GM12878 (cell line): ENCODE measurements at regions not wholly inside any gene's neighbourhood (a gene's known extent, or its start where the extent isn't known, plus 50 kb on each side); places are given as distances from the start of the nearest gene placed in this dataset.
A peak's percentile ranks its signal among the peaks of the same experiment; 100 is the strongest.

Experiments
- ATAC-seq: fragments of 200-7000 bp; cut with Tn5 transposase; 3 replicates; pipeline ENCODE4 v1.9.1; 2020; ENCODE audit warnings: mild to moderate bottlenecking, moderate library complexity
- BruUV-seq: library from RNA; stranded (reverse); fragments of 400-500 nt; replicated peaks from 2 replicates; lab custom pipeline; 2021; lab: Mats Ljungman, UMichigan
- CTCF ChIA-PET: fragments of 300-600 bp; sonication (Branson Sonifier 250); formaldehyde crosslinking; extraction: SDS; loops from one replicate; lab custom pipeline; 2021; ENCODE audit warnings: inconsistent platforms; lab: Yijun Ruan, JAX
- POLR2A ChIA-PET: fragments of 350-600 bp; formaldehyde crosslinking; extraction: SDS; loops from one replicate; lab custom pipeline; 2021; ENCODE audit warnings: inconsistent platforms; lab: Charles Lee
- RAD21 ChIA-PET: fragments of 300-600 bp; sonication (Branson Sonifier 250); formaldehyde crosslinking; loops from one replicate; lab custom pipeline; 2023; ENCODE audit warnings: antibody characterized with exemption; ENCODE audit not compliant: unreplicated experiment; lab: Charles Lee
- SMC1A ChIA-PET: fragments of 300-600 bp; sonication (Branson Sonifier 250); formaldehyde crosslinking; loops from one replicate; lab custom pipeline; 2023; ENCODE audit not compliant: unreplicated experiment, uncharacterized antibody; lab: Charles Lee
- DNase-seq: peaks from one replicate; pipeline ENCODE4 v3.0.0-alpha.2; 2011; ENCODE audit warnings: low read depth, low spot score
- FAIRE-seq: peaks from 3 replicates; lab custom pipeline; 2011; peaks lifted over from hg19 to GRCh38; lab: Jason Lieb, UNC
- H2AFZ ChIP-seq: 2 replicates; pipeline ENCODE4 v1.6.0; 2011; ENCODE audit warnings: low read depth, low read length, control low read depth; ENCODE audit not compliant: control insufficient read depth
- H3K27ac ChIP-seq: 2 replicates; pipeline ENCODE4 v1.5.1; 2011; ENCODE audit warnings: control low read depth; ENCODE audit not compliant: control insufficient read depth, insufficient read depth
- H3K27me3 ChIP-seq, 2 experiments: replicated peaks in 1 of 2; 2 replicates each; pipeline versions ENCODE4 v1.6.0 to v1.6.1; 2011; ENCODE audit warnings: low read length in 1 of 2; ENCODE audit not compliant: control insufficient read depth in 2 of 2, insufficient read depth in 2 of 2
- H3K36me3 ChIP-seq, 2 experiments: 2 replicates each; pipeline ENCODE4 v1.5.1; 2011; ENCODE audit warnings: low read length in 1 of 2; ENCODE audit not compliant: control insufficient read depth in 2 of 2, insufficient read depth in 2 of 2
- H3K4me1 ChIP-seq: 2 replicates; pipeline ENCODE4 v1.6.1; 2011; ENCODE audit warnings: mild to moderate bottlenecking, low read length, moderate library complexity, mixed read lengths; ENCODE audit not compliant: control insufficient read depth, insufficient read depth
- H3K4me2 ChIP-seq: 2 replicates; pipeline ENCODE4 v1.6.0; 2011; ENCODE audit warnings: control low read depth; ENCODE audit not compliant: control insufficient read depth, insufficient read depth
- H3K4me3 ChIP-seq: fragments of 200-600 bp; sonication (generic); 2 replicates; pipeline ENCODE4 v1.5.1; 2016
- H3K79me2 ChIP-seq: 2 replicates; pipeline ENCODE4 v1.6.0; 2011; ENCODE audit warnings: low read length; ENCODE audit not compliant: control insufficient read depth, insufficient read depth
- H3K9ac ChIP-seq: 2 replicates; pipeline ENCODE4 v1.8.0; 2011; ENCODE audit warnings: low read length, control low read depth, mixed read lengths; ENCODE audit not compliant: control insufficient read depth, insufficient read depth
- H3K9me3 ChIP-seq: replicated peaks from 3 replicates; pipeline ENCODE4 v1.5.1; 2011; ENCODE audit warnings: mild to moderate bottlenecking, low read length; ENCODE audit not compliant: control insufficient read depth, insufficient read depth
- H4K20me1 ChIP-seq: 2 replicates; pipeline ENCODE4 v1.6.0; 2011; ENCODE audit not compliant: control insufficient read depth, insufficient read depth
- BACH1 ChIP-seq: fragments of 450-650 bp; IDR thresholded peaks from 2 replicates; pipeline ENCODE4 v1.6.1; 2017; ENCODE audit warnings: mild to moderate bottlenecking, borderline replicate concordance
- BCL11A ChIP-seq: IDR thresholded peaks from 2 replicates; pipeline ENCODE4 v1.6.1; 2011; ENCODE audit warnings: low read depth, low read length
- FOS ChIP-seq: IDR thresholded peaks from 3 replicates; pipeline ENCODE4 v1.6.1; 2011; ENCODE audit warnings: borderline replicate concordance; ENCODE audit not compliant: insufficient read length; ENCODE audit errors: extremely low read depth
- KAT2A ChIP-seq: conservative IDR thresholded peaks from 2 replicates; pipeline ENCODE4 v1.6.1; 2011; ENCODE audit warnings: low read depth, low read length; ENCODE audit not compliant: control insufficient read depth
- KLF5 ChIP-seq: fragments of 450-650 bp; IDR thresholded peaks from 2 replicates; pipeline ENCODE4 v1.6.1; 2014; ENCODE audit warnings: mild to moderate bottlenecking; ENCODE audit not compliant: partially characterized antibody
- MXI1 ChIP-seq: fragments of 150-350 bp; IDR thresholded peaks from 2 replicates; pipeline ENCODE4 v1.6.1; 2011; ENCODE audit warnings: low read depth, mild to moderate bottlenecking, inconsistent platforms, low read length, improper control_type of control experiment
- NFYA ChIP-seq: IDR thresholded peaks from 2 replicates; pipeline ENCODE4 v1.6.1; 2011; ENCODE audit warnings: low read depth, mild to moderate bottlenecking, low read length, improper control_type of control experiment, borderline replicate concordance
- NR2C2 ChIP-seq: IDR thresholded peaks from 2 replicates; pipeline ENCODE4 v1.6.1; 2011; ENCODE audit warnings: borderline replicate concordance, low read depth; ENCODE audit not compliant: control insufficient read depth, insufficient read length
- RFX5 ChIP-seq: IDR thresholded peaks from 2 replicates; pipeline ENCODE4 v1.6.1; 2011; ENCODE audit warnings: low read depth, low read length, improper control_type of control experiment
- SMARCA5 ChIP-seq: fragments of 450-650 bp; IDR thresholded peaks from 2 replicates; pipeline ENCODE4 v1.6.1; 2017; ENCODE audit warnings: mild to moderate bottlenecking
- SMC3 ChIP-seq: IDR thresholded peaks from 2 replicates; pipeline ENCODE4 v1.6.1; 2011; ENCODE audit warnings: low read length, improper control_type of control experiment, borderline replicate concordance
- STAT1 ChIP-seq: fragments of 450-650 bp; conservative IDR thresholded peaks from 2 replicates; pipeline ENCODE4 v1.6.1; 2014; ENCODE audit warnings: antibody characterized with exemption, mild to moderate bottlenecking
- USF2 ChIP-seq: IDR thresholded peaks from 2 replicates; pipeline ENCODE4 v1.6.1; 2011; ENCODE audit warnings: low read depth, low read length, improper control_type of control experiment, borderline replicate concordance
- WGBS: methylation state at CpG from one replicate; pipeline ENCODE4 v1.1.6; 2016; ENCODE audit warnings: low lambda C conversion rate; ENCODE audit not compliant: insufficient replicate concordance, insufficient coverage; ENCODE audit errors: missing lambda C conversion rate; 5-methylcytosine and 5-hydroxymethylcytosine counted together
- in situ Hi-C: fragments of 300-500 bp; cut with MboI; formaldehyde crosslinking; loops from 9 replicates; pipeline ENCODE4 v1.14.3; 2018; ENCODE audit warnings: mixed read lengths
- intact Hi-C: fragments of 100-400 bp; cut with micrococcal nuclease; formaldehyde crosslinking; loops from one replicate; pipeline ENCODE4 v1.14.2; 2022; ENCODE audit not compliant: unreplicated experiment
- TF ChIP-seq, protein P1 (sequence below): fragments of 450-650 bp; IDR thresholded peaks from 2 replicates; pipeline ENCODE4 v1.6.1; 2018; ENCODE audit warnings: borderline replicate concordance, mild to moderate bottlenecking; ENCODE audit not compliant: partially characterized antibody

GRCh38 chr5:148735301-148735835 is 81.0 kb upstream of the HTR4 start:
- FAIRE-seq (no peak), DNase-seq (no peak), ATAC-seq (no peak)
- in situ Hi-C loops (loop anchor here (5.0 to 10.0 kb wide), 3 partner anchors 222 to 379 kb away; no protein-coding TSS in a partner anchor), intact Hi-C loops (no loop called here)
- no peak for TF ChIP-seq STAT1
- no peak for TF ChIP-seq SMC3
- Histone ChIP-seq H3K79me2 (no peaks in the 10 kb centered on the region), H3K4me2 (no peak overlapping the region), H3K9ac (no peak overlapping the region), H4K20me1 (no peaks in the 10 kb centered on the region), H3K27ac (no peak overlapping the region), H3K9me3 (no peaks in the 10 kb centered on the region), H3K36me3 (no peaks in the 10 kb centered on the region), H2AFZ (no peak overlapping the region), H3K4me3 (no peak overlapping the region), H3K4me1 (peaks cover 3% of the 10 kb centered on the region; the same call in 1 of the 2 replicates), H3K27me3 (no peaks in the 10 kb centered on the region; a peak in 1 of 4 replicates)
- POLR2A ChIA-PET: no interaction called here
- CTCF ChIA-PET: interaction anchor here (1.0 to 17.0 kb wide), 11 partner anchors 8 to 380 kb away, joined by 3 to 523 read pairs (median 4); no protein-coding TSS in a partner anchor
- SMC1A ChIA-PET: interaction anchor here (0.7 to 7.1 kb wide), 13 partner anchors 9 to 375 kb away, joined by 3 to 101 read pairs (median 3); no protein-coding TSS in a partner anchor
- BruUV-seq: no TSS peak
- RAD21 ChIA-PET: interaction anchor here (0.6 to 9.0 kb wide), 4 partner anchors 85 to 379 kb away, joined by 3 to 91 read pairs (median 38); no protein-coding TSS in a partner anchor
- 27% methylated on average over 2 of the region's 2 CpGs for WGBS

DNA sequence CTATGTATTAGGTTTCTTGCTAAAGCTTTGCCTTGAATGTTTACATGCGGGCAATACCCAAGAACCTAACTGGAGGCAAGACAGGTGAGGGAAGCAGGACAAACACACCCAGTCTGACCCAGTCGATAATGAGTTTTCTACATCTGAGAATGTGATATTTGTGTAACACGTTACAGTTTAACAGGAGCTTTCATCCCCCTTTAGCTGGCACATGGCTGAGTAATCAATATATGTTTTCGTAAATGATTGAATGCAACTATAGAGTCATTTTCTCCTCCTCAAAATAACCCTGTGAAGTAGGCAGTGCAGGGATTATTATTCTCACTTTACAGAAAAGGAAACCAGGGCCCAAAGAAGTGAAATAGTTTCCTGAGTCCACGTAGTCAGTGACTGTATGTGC is 84.7 kb upstream of the HTR4 start:
- POLR2A ChIA-PET: no interaction called here
- Histone ChIP-seq H3K4me2 (no peak overlapping the region), H3K27ac (no peak overlapping the region), H3K9me3 (no peaks in the 10 kb centered on the region), H4K20me1 (no peaks in the 10 kb centered on the region), H3K4me1 (no peaks in the 10 kb centered on the region), H2AFZ (no peak overlapping the region), H3K36me3 (no peaks in the 10 kb centered on the region), H3K9ac (no peak overlapping the region), H3K79me2 (no peaks in the 10 kb centered on the region), H3K4me3 (no peak overlapping the region), H3K27me3 (no peaks in the 10 kb centered on the region; a peak in 1 of 4 replicates)
- in situ Hi-C loops: loop anchor here (5.0 to 10.0 kb wide), 3 partner anchors 218 to 376 kb away; no protein-coding TSS in a partner anchor
- BruUV-seq: no TSS peak
- RAD21 ChIA-PET: interaction anchor here (0.8 to 8.1 kb wide), 7 partner anchors 9 to 296 kb away, joined by 3 to 104 read pairs (median 4); no protein-coding TSS in a partner anchor
- DNase-seq: no peak
- no peak for FAIRE-seq
- intact Hi-C loops: no loop called here
- WGBS: 37% methylated on average over 5 of the region's 5 CpGs
- CTCF ChIA-PET: interaction anchor here (0.6 to 17.0 kb wide), 15 partner anchors 8 to 376 kb away, joined by 3 to 523 read pairs (median 5); no protein-coding TSS in a partner anchor
- SMC1A ChIA-PET: interaction anchor here (0.9 to 6.6 kb wide), 22 partner anchors 7 to 524 kb away, joined by 3 to 143 read pairs (median 4); no protein-coding TSS in a partner anchor
- ATAC-seq: peak; percentile 46; the same call in 2 of the 3 replicates
- TF ChIP-seq NFYA (no peak), BACH1 (no peak), KLF5 (no peak), RFX5 (no peak), MXI1 (no peak), BCL11A (no peak), FOS (no peak), USF2 (no peak), KAT2A (no peak), SMARCA5 (no peak), NR2C2 (no peak)
- TF ChIP-seq, protein P1, sequence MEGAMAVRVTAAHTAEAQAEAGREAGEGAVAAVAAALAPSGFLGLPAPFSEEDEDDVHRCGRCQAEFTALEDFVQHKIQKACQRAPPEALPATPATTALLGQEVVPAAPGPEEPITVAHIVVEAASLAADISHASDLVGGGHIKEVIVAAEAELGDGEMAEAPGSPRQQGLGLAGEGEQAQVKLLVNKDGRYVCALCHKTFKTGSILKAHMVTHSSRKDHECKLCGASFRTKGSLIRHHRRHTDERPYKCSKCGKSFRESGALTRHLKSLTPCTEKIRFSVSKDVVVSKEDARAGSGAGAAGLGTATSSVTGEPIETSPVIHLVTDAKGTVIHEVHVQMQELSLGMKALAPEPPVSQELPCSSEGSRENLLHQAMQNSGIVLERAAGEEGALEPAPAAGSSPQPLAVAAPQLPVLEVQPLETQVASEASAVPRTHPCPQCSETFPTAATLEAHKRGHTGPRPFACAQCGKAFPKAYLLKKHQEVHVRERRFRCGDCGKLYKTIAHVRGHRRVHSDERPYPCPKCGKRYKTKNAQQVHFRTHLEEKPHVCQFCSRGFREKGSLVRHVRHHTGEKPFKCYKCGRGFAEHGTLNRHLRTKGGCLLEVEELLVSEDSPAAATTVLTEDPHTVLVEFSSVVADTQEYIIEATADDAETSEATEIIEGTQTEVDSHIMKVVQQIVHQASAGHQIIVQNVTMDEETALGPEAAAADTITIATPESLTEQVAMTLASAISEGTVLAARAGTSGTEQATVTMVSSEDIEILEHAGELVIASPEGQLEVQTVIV: no peak
